SU-DHL-6 (cell line): ENCODE measurements at regions not wholly inside any gene's neighbourhood (a gene's known extent, or its start where the extent isn't known, plus 50 kb on each side); places are given as distances from the start of the nearest gene placed in this dataset.
"Not testable (repeated sequence)": the region's sequence is repeated elsewhere in the genome, so short reads cannot be mapped to it uniquely, and the experiment has no call there.

ENCODE experiments used
- H2AFZ ChIP-seq: fragments of 200-600 bp; sonication (generic); 2 replicates; pipeline ENCODE4 v1.6.1; 2014; ENCODE audit warnings: low read depth, mild to moderate bottlenecking, moderate library complexity, mixed read lengths, antibody characterized with exemption, low read length; ENCODE audit not compliant: severe bottlenecking
- H3F3A ChIP-seq: fragments of 200-600 bp; shearing (Covaris generic); 2 replicates; pipeline ENCODE4 v1.6.0; 2016; ENCODE audit warnings: antibody characterized with exemption, mild to moderate bottlenecking; ENCODE audit not compliant: insufficient read depth
- H3K27ac ChIP-seq: fragments of 200-600 bp; sonication (generic); 2 replicates; pipeline ENCODE4 v1.5.1; 2016; ENCODE audit warnings: low read depth, mild to moderate bottlenecking, low read length, moderate library complexity, mixed read lengths
- H3K27me3 ChIP-seq: fragments of 200-600 bp; sonication (generic), shearing (Covaris generic); 2 replicates; pipeline ENCODE4 v1.6.0; 2014; ENCODE audit warnings: mild to moderate bottlenecking, low read length
- H3K36me3 ChIP-seq: fragments of 200-600 bp; sonication (generic); 2 replicates; pipeline ENCODE4 v1.6.1; 2014; ENCODE audit warnings: mild to moderate bottlenecking, low read length, mixed read lengths
- H3K4me2 ChIP-seq: fragments of 300-600, 200-600 bp; shearing (Covaris generic), sonication (generic); 2 replicates; pipeline ENCODE4 v1.6.0; 2014; ENCODE audit warnings: low read length, low read depth, mild to moderate bottlenecking; ENCODE audit not compliant: poor library complexity, severe bottlenecking
- H3K4me3 ChIP-seq: fragments of 200-600 bp; sonication (generic); 2 replicates; pipeline ENCODE4 v1.5.1; 2014; ENCODE audit warnings: antibody characterized with exemption, low read length, mild to moderate bottlenecking, mixed read lengths; ENCODE audit not compliant: insufficient read depth, poor library complexity, severe bottlenecking
- H3K79me2 ChIP-seq: fragments of 200-600 bp; sonication (generic); 2 replicates; pipeline ENCODE4 v1.6.1; 2014; ENCODE audit warnings: mild to moderate bottlenecking, low read length, moderate library complexity; ENCODE audit not compliant: insufficient read depth
- H3K9ac ChIP-seq: fragments of 200-600 bp; sonication (generic); 2 replicates; pipeline ENCODE4 v1.7.0; 2014; ENCODE audit warnings: mild to moderate bottlenecking, low read length
- H3K9me2 ChIP-seq: fragments of 200-600 bp; sonication (generic); replicated peaks from 2 replicates; pipeline ENCODE4 v1.6.1; 2014; ENCODE audit warnings: low read length; ENCODE audit not compliant: insufficient read depth
- H3K9me3 ChIP-seq: fragments of 200-600 bp; sonication (generic); 2 replicates; pipeline ENCODE4 v1.6.1; 2014; ENCODE audit warnings: low read length, mixed read lengths; ENCODE audit not compliant: insufficient read depth
- H4K20me1 ChIP-seq: fragments of 200-600 bp; sonication (generic); 2 replicates; pipeline ENCODE4 v1.6.1; 2014; ENCODE audit warnings: low read depth, mild to moderate bottlenecking, antibody characterized with exemption, low read length, moderate library complexity, mixed read lengths
- EZH2phosphoT487 ChIP-seq: fragments of 200-600 bp; sonication (generic), shearing (Covaris generic); conservative IDR thresholded peaks from 2 replicates; pipeline ENCODE4 v1.6.1; 2018; ENCODE audit warnings: mild to moderate bottlenecking, antibody characterized with exemption, low read length, moderate library complexity, mixed read lengths
- TF ChIP-seq, protein P1 (sequence below): fragments of 200-600 bp; sonication (generic); IDR thresholded peaks from one replicate; pipeline ENCODE4 v1.5.1; 2017; ENCODE audit warnings: antibody characterized with exemption, mild to moderate bottlenecking, low read length, moderate library complexity; ENCODE audit not compliant: insufficient read depth, poor library complexity, severe bottlenecking

DNA sequence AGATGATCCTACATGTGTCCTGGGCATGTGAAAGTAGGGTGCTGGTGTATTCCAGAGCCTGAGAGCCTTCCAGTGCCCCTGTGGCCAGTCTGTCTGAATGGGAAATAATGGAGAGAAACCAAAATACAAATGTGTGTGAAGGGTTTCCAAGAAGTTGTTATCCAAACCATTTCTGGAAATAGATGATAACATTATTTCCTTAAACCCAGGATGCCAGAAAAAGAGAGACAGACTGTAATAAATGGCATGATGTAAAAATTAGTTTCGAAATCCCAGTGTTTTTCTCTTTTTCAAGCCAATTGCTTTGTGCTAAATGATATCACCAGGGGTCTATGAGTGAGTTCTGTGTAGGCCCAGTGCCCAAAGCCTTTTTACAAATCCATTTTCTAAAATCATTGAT lies 175.3 kb downstream of the PHLDA1 start:
- H3K4me2 ChIP-seq, result no peak overlapping the region
- no peak overlapping the region for H3K9ac ChIP-seq
- no peaks in the 10 kb centered on the region for H3K9me2 ChIP-seq
- no peaks in the 10 kb centered on the region for H3K27me3 ChIP-seq
- H2AFZ ChIP-seq, result no peak overlapping the region
- no peak overlapping the region for H3K4me3 ChIP-seq
- no peaks in the 10 kb centered on the region for H3K36me3 ChIP-seq
- TF ChIP-seq, protein P1, sequence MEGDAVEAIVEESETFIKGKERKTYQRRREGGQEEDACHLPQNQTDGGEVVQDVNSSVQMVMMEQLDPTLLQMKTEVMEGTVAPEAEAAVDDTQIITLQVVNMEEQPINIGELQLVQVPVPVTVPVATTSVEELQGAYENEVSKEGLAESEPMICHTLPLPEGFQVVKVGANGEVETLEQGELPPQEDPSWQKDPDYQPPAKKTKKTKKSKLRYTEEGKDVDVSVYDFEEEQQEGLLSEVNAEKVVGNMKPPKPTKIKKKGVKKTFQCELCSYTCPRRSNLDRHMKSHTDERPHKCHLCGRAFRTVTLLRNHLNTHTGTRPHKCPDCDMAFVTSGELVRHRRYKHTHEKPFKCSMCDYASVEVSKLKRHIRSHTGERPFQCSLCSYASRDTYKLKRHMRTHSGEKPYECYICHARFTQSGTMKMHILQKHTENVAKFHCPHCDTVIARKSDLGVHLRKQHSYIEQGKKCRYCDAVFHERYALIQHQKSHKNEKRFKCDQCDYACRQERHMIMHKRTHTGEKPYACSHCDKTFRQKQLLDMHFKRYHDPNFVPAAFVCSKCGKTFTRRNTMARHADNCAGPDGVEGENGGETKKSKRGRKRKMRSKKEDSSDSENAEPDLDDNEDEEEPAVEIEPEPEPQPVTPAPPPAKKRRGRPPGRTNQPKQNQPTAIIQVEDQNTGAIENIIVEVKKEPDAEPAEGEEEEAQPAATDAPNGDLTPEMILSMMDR, result no peak
- no peak for TF ChIP-seq EZH2phosphoT487
- no peaks in the 10 kb centered on the region for H3K9me3 ChIP-seq
- H3K27ac ChIP-seq, result no peak overlapping the region
- no peaks in the 10 kb centered on the region for H3K79me2 ChIP-seq
- no peaks in the 10 kb centered on the region for H4K20me1 ChIP-seq
- H3F3A ChIP-seq, result no peaks in the 10 kb centered on the region

DNA sequence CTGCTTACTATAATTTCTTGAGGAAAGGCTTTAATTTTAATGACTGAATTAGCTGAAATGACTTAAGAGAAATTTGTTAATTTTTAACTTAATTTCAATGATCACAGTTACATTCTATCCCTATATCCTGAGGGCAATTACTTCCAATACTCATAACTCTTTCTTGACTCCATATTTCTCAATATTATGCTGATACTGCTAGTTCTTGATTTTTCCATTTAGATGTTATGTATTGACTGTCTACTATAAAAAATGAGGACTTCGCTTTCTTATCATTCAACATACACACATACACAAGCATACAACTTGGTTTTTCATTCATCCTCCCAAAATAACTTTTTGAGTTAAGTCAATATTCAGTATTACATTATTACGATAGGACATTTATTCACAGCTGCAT lies 176.2 kb downstream of the PHLDA1 start:
- TF ChIP-seq, protein P1, result no peak
- no peak for TF ChIP-seq EZH2phosphoT487
- H3K9me2 ChIP-seq, result no peaks in the 10 kb centered on the region
- H4K20me1 ChIP-seq, result no peaks in the 10 kb centered on the region
- no peaks in the 10 kb centered on the region for H3F3A ChIP-seq
- H3K9ac ChIP-seq, result no peak overlapping the region
- no peak overlapping the region for H3K4me2 ChIP-seq
- H3K27ac ChIP-seq, result no peak overlapping the region
- no peak overlapping the region for H2AFZ ChIP-seq
- no peaks in the 10 kb centered on the region for H3K27me3 ChIP-seq
- H3K9me3 ChIP-seq, result no peaks in the 10 kb centered on the region
- H3K79me2 ChIP-seq, result no peaks in the 10 kb centered on the region
- no peaks in the 10 kb centered on the region for H3K36me3 ChIP-seq
- no peak overlapping the region for H3K4me3 ChIP-seq

DNA sequence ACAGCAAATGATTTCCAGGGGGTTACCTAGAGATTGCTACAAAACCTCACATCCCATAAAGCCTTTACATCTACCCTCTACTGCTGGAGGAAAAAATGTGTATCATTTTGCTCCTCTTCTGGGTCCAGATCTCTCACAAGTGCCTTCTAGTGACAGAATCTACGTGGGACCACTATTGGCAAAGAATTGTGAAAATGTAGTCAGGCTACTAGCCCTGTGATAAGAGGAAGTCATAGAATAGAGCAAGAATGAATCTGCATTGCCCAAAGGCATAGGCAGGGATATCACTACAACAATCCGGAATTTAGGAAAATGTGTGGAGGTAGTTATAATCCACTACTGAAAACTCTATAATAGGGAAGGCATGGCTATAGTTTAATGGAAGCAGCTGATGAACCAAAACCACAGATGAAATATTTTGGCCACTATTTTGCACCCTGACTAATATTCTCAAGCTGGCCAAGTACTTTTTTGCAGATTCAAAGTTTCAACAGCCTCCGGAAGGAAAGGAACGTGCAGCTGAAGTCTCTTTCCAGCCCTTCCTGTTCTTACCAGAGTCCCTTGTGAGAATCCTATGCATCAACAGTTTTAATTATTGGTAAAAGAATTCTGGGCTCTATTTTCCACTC lies 176.8 kb downstream of the PHLDA1 start:
- no peak overlapping the region for H3K9ac ChIP-seq
- no peaks in the 10 kb centered on the region for H3K79me2 ChIP-seq
- no peak overlapping the region for H3K4me3 ChIP-seq
- no peaks in the 10 kb centered on the region for H3K9me2 ChIP-seq
- H3K4me2 ChIP-seq, result no peak overlapping the region
- no peaks in the 10 kb centered on the region for H4K20me1 ChIP-seq
- H3K9me3 ChIP-seq, result no peaks in the 10 kb centered on the region
- no peaks in the 10 kb centered on the region for H3K27me3 ChIP-seq
- TF ChIP-seq, protein P1, result no peak
- no peak for TF ChIP-seq EZH2phosphoT487
- H2AFZ ChIP-seq, result no peak overlapping the region
- no peaks in the 10 kb centered on the region for H3F3A ChIP-seq
- H3K36me3 ChIP-seq, result no peaks in the 10 kb centered on the region
- H3K27ac ChIP-seq, result no peak overlapping the region

DNA sequence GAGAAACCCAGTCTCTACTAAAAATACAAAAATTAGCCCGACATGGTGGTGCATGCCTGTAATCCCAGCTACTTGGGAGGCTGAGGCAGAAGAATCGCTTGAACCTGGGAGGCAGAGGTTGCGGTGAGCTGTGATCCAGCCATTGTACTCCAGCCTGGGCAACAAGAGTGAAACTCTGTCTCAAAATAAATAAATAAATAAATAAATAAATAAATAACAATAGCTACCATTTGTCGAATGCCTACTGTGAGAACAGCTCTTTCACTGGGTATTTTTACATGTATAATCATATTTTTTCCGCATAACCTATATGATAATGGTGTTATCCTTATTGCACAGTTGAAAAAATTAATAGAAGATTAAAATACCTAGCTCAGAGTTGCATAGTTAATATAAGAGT lies 177.4 kb downstream of the PHLDA1 start:
- H4K20me1 ChIP-seq, H3F3A ChIP-seq, H3K9me3 ChIP-seq, H3K4me2 ChIP-seq, H3K9ac ChIP-seq, H3K79me2 ChIP-seq, H3K36me3 ChIP-seq, H2AFZ ChIP-seq, H3K27me3 ChIP-seq, H3K27ac ChIP-seq, H3K9me2 ChIP-seq, H3K4me3 ChIP-seq: not testable (repeated sequence)
